SK-N-SH (cell line): ENCODE measurements at regions not wholly inside any gene's neighbourhood (a gene's known extent, or its start where the extent isn't known, plus 50 kb on each side); places are given as distances from the start of the nearest gene placed in this dataset.

Experiments
- CTCF ChIA-PET: fragments of 300-600, 350-600 bp; formaldehyde crosslinking; extraction: SDS; loops from one replicate; lab custom pipeline; 2021; lab: Yijun Ruan, JAX
- POLR2A ChIA-PET: fragments of 350-600 bp; sonication (Branson Sonifier 250); formaldehyde crosslinking; extraction: SDS; loops from one replicate; lab custom pipeline; 2020; ENCODE audit warnings: antibody characterized with exemption, inconsistent platforms; lab: Yijun Ruan, JAX
- DNase-seq: peaks from one replicate; pipeline ENCODE4 v3.0.0; 2012
- H2AFZ ChIP-seq: fragments of 200-600 bp; sonication (generic); 2 replicates; pipeline ENCODE4 v1.8.1; 2016; ENCODE audit warnings: antibody characterized with exemption, mild to moderate bottlenecking, low read depth
- H3F3A ChIP-seq: fragments of 200-600 bp; sonication (generic); replicated peaks from 2 replicates; pipeline ENCODE3; 2016; ENCODE audit warnings: antibody characterized with exemption, mild to moderate bottlenecking; ENCODE audit not compliant: insufficient read depth
- H3K27ac ChIP-seq, 2 experiments: fragments of 200-500 bp in 1 of 2; fragments of 200-600 bp in 1 of 2; sonication (Bioruptor generic) in 1 of 2; sonication (generic), shearing (Covaris generic) in 1 of 2; 2 replicates each; pipeline versions ENCODE4 v1.5.1 to v1.6.1; 2014 to 2016; ENCODE audit warnings: low read depth in 2 of 2, inconsistent platforms in 1 of 2, low read length in 1 of 2, mild to moderate bottlenecking in 1 of 2, mixed read lengths in 1 of 2
- H3K27me3 ChIP-seq: fragments of 200-600 bp; sonication (generic), shearing (Covaris generic); 2 replicates; pipeline ENCODE4 v1.6.1; 2016; ENCODE audit warnings: mixed run types; ENCODE audit not compliant: insufficient read depth
- H3K36me3 ChIP-seq, 2 experiments: fragments of 200-500 bp in 1 of 2; fragments of 200-600 bp in 1 of 2; sonication (Bioruptor generic) in 1 of 2; sonication (generic) in 1 of 2; replicated peaks in 1 of 2; 2 replicates each; pipeline versions ENCODE3 to v1.5.1; 2014 to 2016; ENCODE audit warnings: low read length in 1 of 2, mild to moderate bottlenecking in 1 of 2; ENCODE audit not compliant: insufficient read depth in 2 of 2, control insufficient read depth in 1 of 2
- H3K4me1 ChIP-seq, 2 experiments: fragments of 200-500 bp in 1 of 2; fragments of 200-600 bp in 1 of 2; sonication (Bioruptor generic) in 1 of 2; sonication (generic), shearing (Covaris generic) in 1 of 2; 2 replicates each; pipeline versions ENCODE4 v1.5.1 to v1.6.1; 2014 to 2016; ENCODE audit warnings: low read depth in 1 of 2, low read length in 1 of 2, mixed run types in 1 of 2; ENCODE audit not compliant: insufficient read depth in 2 of 2, control insufficient read depth in 1 of 2
- H3K4me2 ChIP-seq: fragments of 200-600 bp; sonication (generic), shearing (Covaris generic); 2 replicates; pipeline ENCODE4 v1.6.1; 2017; ENCODE audit warnings: mixed run types
- H3K4me3 ChIP-seq, 2 experiments: fragments of 200-500 bp in 1 of 2; fragments of 200-600 bp in 1 of 2; sonication (Bioruptor generic) in 1 of 2; sonication (generic), shearing (Covaris generic) in 1 of 2; 2 replicates each; pipeline versions ENCODE4 v1.5.1 to v1.8.1; 2014 to 2016; ENCODE audit warnings: low read depth in 2 of 2, inconsistent platforms in 1 of 2, low read length in 1 of 2, mild to moderate bottlenecking in 1 of 2, mixed read lengths in 1 of 2, moderate library complexity in 1 of 2
- H3K79me2 ChIP-seq: fragments of 200-600 bp; sonication (generic); 2 replicates; pipeline ENCODE4 v1.8.1; 2017; ENCODE audit warnings: mild to moderate bottlenecking; ENCODE audit not compliant: insufficient read depth
- H3K9ac ChIP-seq: fragments of 200-600 bp; sonication (generic); 2 replicates; pipeline ENCODE4 v1.6.1; 2017; ENCODE audit warnings: mixed run types
- H3K9me2 ChIP-seq: fragments of 200-600 bp; sonication (generic); 2 replicates; pipeline ENCODE4 v1.6.1; 2017; ENCODE audit warnings: mixed run types
- H3K9me3 ChIP-seq: fragments of 200-600 bp; sonication (generic); 2 replicates; pipeline ENCODE4 v1.6.1; 2017; ENCODE audit warnings: mixed run types, mild to moderate bottlenecking, moderate library complexity
- H4K20me1 ChIP-seq: fragments of 200-600 bp; sonication (generic); 2 replicates; pipeline ENCODE4 v1.6.1; 2017; ENCODE audit warnings: mild to moderate bottlenecking, mixed run types; ENCODE audit not compliant: insufficient read depth
- EZH2phosphoT487 ChIP-seq: fragments of 200-600 bp; sonication (generic); IDR thresholded peaks from 2 replicates; pipeline ENCODE4 v1.6.1; 2017; ENCODE audit warnings: low read depth, mixed run types, mild to moderate bottlenecking, antibody characterized with exemption, moderate library complexity, borderline replicate concordance
- FOSL2 ChIP-seq: IDR thresholded peaks from 2 replicates; pipeline ENCODE4 v1.4.0; 2012; ENCODE audit warnings: low read depth, mild to moderate bottlenecking, moderate library complexity, borderline replicate concordance
- FOXJ3 ChIP-seq: sonication (generic); formaldehyde crosslinking; IDR thresholded peaks from 2 replicates; pipeline ENCODE4 v1.5.1; 2020; ENCODE audit warnings: mild to moderate bottlenecking, missing genetic modification reagents
- GATA2 ChIP-seq: sonication (generic); formaldehyde crosslinking; IDR thresholded peaks from 2 replicates; pipeline ENCODE4 v1.5.0; 2020; ENCODE audit warnings: mild to moderate bottlenecking, missing genetic modification reagents
- JUND ChIP-seq: IDR thresholded peaks from 2 replicates; pipeline ENCODE4 v1.4.0; 2012
- MXI1 ChIP-seq: IDR thresholded peaks from 2 replicates; pipeline ENCODE4 v1.6.1; 2012; ENCODE audit warnings: mild to moderate bottlenecking, low read depth, low read length, improper control_type of control experiment
- NFIC ChIP-seq: IDR thresholded peaks from 2 replicates; pipeline ENCODE4 v1.4.0; 2012; ENCODE audit warnings: borderline replicate concordance
- NRF1 ChIP-seq: IDR thresholded peaks from 2 replicates; pipeline ENCODE4 v1.6.1; 2012; ENCODE audit warnings: low read depth, mild to moderate bottlenecking, low read length
- POLR2AphosphoS5 ChIP-seq: IDR thresholded peaks from 2 replicates; pipeline ENCODE4 v1.6.1; 2012; ENCODE audit warnings: low read depth, low read length
- RAD21 ChIP-seq: IDR thresholded peaks from 2 replicates; pipeline ENCODE4 v1.6.1; 2012; ENCODE audit warnings: mild to moderate bottlenecking, low read length
- REST ChIP-seq: IDR thresholded peaks from 2 replicates; pipeline ENCODE4 v1.6.1; 2012; ENCODE audit warnings: mild to moderate bottlenecking, low read depth, low read length, moderate library complexity
- TCF12 ChIP-seq: IDR thresholded peaks from 2 replicates; pipeline ENCODE4 v1.4.0; 2012
- TEAD4 ChIP-seq: IDR thresholded peaks from 2 replicates; pipeline ENCODE4 v1.4.0; 2012; ENCODE audit warnings: mild to moderate bottlenecking, borderline replicate concordance; ENCODE audit not compliant: insufficient read depth
- USF2 ChIP-seq: fragments of 150-350 bp; IDR thresholded peaks from 2 replicates; pipeline ENCODE4 v1.6.1; 2017; ENCODE audit warnings: antibody characterized with exemption, low read length, low read depth, borderline replicate concordance
- YY1 ChIP-seq: IDR thresholded peaks from 2 replicates; pipeline ENCODE4 v1.4.0; 2012; ENCODE audit warnings: low read depth, mild to moderate bottlenecking
- ZBTB33 ChIP-seq: IDR thresholded peaks from 2 replicates; pipeline ENCODE4 v1.4.0; 2012; ENCODE audit warnings: low read depth, borderline replicate concordance
- WGBS: methylation state at CpG from one replicate; pipeline ENCODE4 v1.1.6; 2017; ENCODE audit warnings: low lambda C conversion rate; 5-methylcytosine and 5-hydroxymethylcytosine counted together

DNA sequence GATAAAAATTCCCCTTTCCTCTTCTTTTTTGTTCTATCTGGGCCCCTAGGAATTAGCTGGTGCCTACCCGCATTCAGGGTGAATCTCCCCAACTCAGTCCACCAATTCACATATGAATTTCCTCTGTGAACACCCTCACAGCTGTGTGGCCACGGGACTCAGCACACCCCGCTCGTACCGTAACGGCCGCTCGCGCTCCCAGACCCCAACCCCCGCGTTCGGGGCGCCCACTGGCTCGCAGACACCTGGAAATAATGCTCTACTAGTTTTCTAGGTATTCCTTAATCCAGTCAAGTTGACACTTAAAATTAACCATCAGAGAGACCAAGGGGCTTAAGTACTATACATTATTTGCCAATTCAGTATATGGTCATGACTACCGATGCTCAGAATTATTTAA lies 1702.1 kb upstream of the PCDH20 start:
- H3K27ac ChIP-seq = no peak overlapping the region
- H3K4me1 ChIP-seq = no peaks in the 10 kb centered on the region
- no peaks in the 10 kb centered on the region for H3K9me3 ChIP-seq
- no peaks in the 10 kb centered on the region for H3K79me2 ChIP-seq
- H3K4me2 ChIP-seq = no peak overlapping the region
- ChIA-PET CTCF (no interaction called here), POLR2A (no interaction called here)
- no peaks in the 10 kb centered on the region for H4K20me1 ChIP-seq
- H3K4me3 ChIP-seq = no peak overlapping the region
- no peaks in the 10 kb centered on the region for H3K36me3 ChIP-seq
- no peak overlapping the region for H2AFZ ChIP-seq
- no peaks in the 10 kb centered on the region for H3K9me2 ChIP-seq
- H3K9ac ChIP-seq = no peak overlapping the region
- no peaks in the 10 kb centered on the region for H3K27me3 ChIP-seq
- no peaks in the 10 kb centered on the region for H3F3A ChIP-seq
- DNase-seq = no peak
- WGBS = 89% methylated on average over 15 of the region's 15 CpGs
- TF ChIP-seq JUND (no peak), FOXJ3 (CRISPR knock-in tag) (no peak), REST (no peak), TCF12 (no peak), ZBTB33 (no peak), RAD21 (no peak), GATA2 (CRISPR knock-in tag) (no peak), USF2 (no peak), MXI1 (no peak), EZH2phosphoT487 (no peak)
- TF ChIP-seq, all 33 proteins: peak for 0

DNA sequence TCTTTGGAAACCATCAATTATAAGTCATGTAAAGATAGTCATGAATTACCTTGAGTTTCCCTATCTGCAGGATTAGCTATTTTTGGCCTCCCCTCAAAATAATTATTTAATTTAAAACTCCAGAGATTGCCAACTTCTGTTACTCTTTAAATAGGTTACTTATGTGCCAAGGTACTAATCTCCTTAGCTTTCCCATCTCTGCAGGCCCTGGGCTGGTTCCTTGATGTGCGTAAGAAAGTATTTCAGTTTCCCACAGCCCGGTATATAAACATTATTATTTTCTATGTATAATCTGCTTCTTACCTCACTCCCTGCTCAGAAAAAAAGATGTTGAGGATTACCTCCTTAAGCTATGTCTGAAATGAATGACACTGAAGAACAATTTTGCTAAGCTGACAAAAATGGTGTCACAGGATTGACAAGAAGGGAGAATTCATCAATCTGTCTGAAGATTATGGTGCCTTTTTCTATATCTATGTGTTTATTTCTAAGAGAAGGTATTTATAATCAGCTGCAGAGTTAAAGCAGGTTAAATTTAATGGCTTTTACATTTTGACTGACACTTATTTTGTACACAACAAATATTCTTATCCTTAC lies 1697.2 kb upstream of the PCDH20 start:
- Histone ChIP-seq H3K4me2 (no peak overlapping the region), H3K27me3 (no peaks in the 10 kb centered on the region), H2AFZ (no peak overlapping the region), H3K79me2 (no peaks in the 10 kb centered on the region), H3K9me2 (no peaks in the 10 kb centered on the region; the same call in 1 of the 2 replicates), H4K20me1 (no peaks in the 10 kb centered on the region), H3K4me3 (no peak overlapping the region), H3F3A (peaks cover 9% of the 10 kb centered on the region), H3K9me3 (no peaks in the 10 kb centered on the region), H3K36me3 (no peaks in the 10 kb centered on the region), H3K4me1 (no peaks in the 10 kb centered on the region), H3K9ac (no peak overlapping the region), H3K27ac (no peak overlapping the region)
- ChIA-PET POLR2A (no interaction called here), CTCF (no interaction called here)
- 98% methylated on average over 2 of the region's 2 CpGs for WGBS
- no peak for DNase-seq
- TF ChIP-seq NRF1 (no peak), TEAD4 (no peak), REST (no peak), YY1 (no peak), USF2 (no peak), NFIC (no peak), POLR2AphosphoS5 (no peak), FOSL2 (no peak), EZH2phosphoT487 (no peak)
